HL-60 (cell line): ENCODE measurements at regions not wholly inside any gene's neighbourhood (a gene's known extent, or its start where the extent isn't known, plus 50 kb on each side); places are given as distances from the start of the nearest gene placed in this dataset.

Experiments used
- DNase-seq, 2 experiments: peaks; one replicate each; pipeline ENCODE4 v3.0.0-alpha.2; 2010 to 2020; ENCODE audit warnings: low read depth in 1 of 2, low spot score in 1 of 2
- H3K27ac ChIP-seq: fragments of 250-450 bp; sonication (Bioruptor Pico); replicated peaks from 2 replicates; pipeline ENCODE4 v1.5.1; 2020; ENCODE audit warnings: mild to moderate bottlenecking, moderate library complexity
- H3K27me3 ChIP-seq: fragments of 250-450 bp; sonication (Bioruptor Pico); 2 replicates; pipeline ENCODE4 v1.5.1; 2021; ENCODE audit warnings: mild to moderate bottlenecking, moderate library complexity; ENCODE audit not compliant: insufficient read depth, poor library complexity, severe bottlenecking
- H3K4me3 ChIP-seq: replicated peaks from 2 replicates; pipeline ENCODE4 v1.5.1; 2011; ENCODE audit warnings: mild to moderate bottlenecking, control low read depth, low read length; ENCODE audit not compliant: insufficient read depth
- GABPA ChIP-seq: IDR thresholded peaks from 2 replicates; pipeline ENCODE4 v1.6.1; 2012; ENCODE audit warnings: low read depth
- POLR2AphosphoS5 ChIP-seq: IDR thresholded peaks from 2 replicates; pipeline ENCODE4 v1.6.1; 2012; ENCODE audit warnings: low read depth
- SPI1 ChIP-seq: IDR thresholded peaks from 2 replicates; pipeline ENCODE4 v1.6.1; 2012; ENCODE audit warnings: low read depth, mild to moderate bottlenecking, borderline replicate concordance
- TF ChIP-seq, protein P1 (sequence below): IDR thresholded peaks from one replicate; pipeline ENCODE4 v1.5.1; 2011; ENCODE audit warnings: low read length, control low read depth, inconsistent platforms; ENCODE audit not compliant: insufficient read depth
- TF ChIP-seq, protein P2 (sequence below): IDR thresholded peaks from 2 replicates; pipeline ENCODE4 v1.6.1; 2012; ENCODE audit warnings: low read depth; ENCODE audit not compliant: insufficient replicate concordance

DNA sequence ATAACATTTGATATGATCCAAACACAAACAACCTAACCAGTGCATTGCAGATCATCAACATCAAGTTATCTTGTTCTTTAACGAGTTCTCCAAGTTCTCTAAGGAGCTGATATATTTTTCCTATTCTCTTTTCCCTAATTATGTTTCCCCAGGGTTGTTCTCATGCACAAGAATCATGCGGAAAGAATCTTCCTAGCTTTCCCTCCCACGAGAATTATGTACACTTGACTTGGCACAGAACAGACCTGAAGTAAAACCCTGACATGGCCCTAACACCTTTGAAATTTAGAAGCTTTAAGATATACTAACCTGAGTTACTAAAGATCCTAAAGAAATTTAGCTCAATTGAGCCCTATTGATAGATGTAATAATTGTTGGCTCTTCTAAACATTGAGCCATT, 110.7 kb upstream of the FST start:
- TF ChIP-seq SPI1 (no peak), POLR2AphosphoS5 (no peak), GABPA (no peak)
- TF ChIP-seq, protein P1, sequence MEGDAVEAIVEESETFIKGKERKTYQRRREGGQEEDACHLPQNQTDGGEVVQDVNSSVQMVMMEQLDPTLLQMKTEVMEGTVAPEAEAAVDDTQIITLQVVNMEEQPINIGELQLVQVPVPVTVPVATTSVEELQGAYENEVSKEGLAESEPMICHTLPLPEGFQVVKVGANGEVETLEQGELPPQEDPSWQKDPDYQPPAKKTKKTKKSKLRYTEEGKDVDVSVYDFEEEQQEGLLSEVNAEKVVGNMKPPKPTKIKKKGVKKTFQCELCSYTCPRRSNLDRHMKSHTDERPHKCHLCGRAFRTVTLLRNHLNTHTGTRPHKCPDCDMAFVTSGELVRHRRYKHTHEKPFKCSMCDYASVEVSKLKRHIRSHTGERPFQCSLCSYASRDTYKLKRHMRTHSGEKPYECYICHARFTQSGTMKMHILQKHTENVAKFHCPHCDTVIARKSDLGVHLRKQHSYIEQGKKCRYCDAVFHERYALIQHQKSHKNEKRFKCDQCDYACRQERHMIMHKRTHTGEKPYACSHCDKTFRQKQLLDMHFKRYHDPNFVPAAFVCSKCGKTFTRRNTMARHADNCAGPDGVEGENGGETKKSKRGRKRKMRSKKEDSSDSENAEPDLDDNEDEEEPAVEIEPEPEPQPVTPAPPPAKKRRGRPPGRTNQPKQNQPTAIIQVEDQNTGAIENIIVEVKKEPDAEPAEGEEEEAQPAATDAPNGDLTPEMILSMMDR: no peak
- TF ChIP-seq, protein P2, sequence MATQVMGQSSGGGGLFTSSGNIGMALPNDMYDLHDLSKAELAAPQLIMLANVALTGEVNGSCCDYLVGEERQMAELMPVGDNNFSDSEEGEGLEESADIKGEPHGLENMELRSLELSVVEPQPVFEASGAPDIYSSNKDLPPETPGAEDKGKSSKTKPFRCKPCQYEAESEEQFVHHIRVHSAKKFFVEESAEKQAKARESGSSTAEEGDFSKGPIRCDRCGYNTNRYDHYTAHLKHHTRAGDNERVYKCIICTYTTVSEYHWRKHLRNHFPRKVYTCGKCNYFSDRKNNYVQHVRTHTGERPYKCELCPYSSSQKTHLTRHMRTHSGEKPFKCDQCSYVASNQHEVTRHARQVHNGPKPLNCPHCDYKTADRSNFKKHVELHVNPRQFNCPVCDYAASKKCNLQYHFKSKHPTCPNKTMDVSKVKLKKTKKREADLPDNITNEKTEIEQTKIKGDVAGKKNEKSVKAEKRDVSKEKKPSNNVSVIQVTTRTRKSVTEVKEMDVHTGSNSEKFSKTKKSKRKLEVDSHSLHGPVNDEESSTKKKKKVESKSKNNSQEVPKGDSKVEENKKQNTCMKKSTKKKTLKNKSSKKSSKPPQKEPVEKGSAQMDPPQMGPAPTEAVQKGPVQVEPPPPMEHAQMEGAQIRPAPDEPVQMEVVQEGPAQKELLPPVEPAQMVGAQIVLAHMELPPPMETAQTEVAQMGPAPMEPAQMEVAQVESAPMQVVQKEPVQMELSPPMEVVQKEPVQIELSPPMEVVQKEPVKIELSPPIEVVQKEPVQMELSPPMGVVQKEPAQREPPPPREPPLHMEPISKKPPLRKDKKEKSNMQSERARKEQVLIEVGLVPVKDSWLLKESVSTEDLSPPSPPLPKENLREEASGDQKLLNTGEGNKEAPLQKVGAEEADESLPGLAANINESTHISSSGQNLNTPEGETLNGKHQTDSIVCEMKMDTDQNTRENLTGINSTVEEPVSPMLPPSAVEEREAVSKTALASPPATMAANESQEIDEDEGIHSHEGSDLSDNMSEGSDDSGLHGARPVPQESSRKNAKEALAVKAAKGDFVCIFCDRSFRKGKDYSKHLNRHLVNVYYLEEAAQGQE: no peak
- DNase-seq: no peak
- Histone ChIP-seq H3K4me3 (no peak overlapping the region), H3K27me3 (no peaks in the 10 kb centered on the region), H3K27ac (no peak overlapping the region)

DNA sequence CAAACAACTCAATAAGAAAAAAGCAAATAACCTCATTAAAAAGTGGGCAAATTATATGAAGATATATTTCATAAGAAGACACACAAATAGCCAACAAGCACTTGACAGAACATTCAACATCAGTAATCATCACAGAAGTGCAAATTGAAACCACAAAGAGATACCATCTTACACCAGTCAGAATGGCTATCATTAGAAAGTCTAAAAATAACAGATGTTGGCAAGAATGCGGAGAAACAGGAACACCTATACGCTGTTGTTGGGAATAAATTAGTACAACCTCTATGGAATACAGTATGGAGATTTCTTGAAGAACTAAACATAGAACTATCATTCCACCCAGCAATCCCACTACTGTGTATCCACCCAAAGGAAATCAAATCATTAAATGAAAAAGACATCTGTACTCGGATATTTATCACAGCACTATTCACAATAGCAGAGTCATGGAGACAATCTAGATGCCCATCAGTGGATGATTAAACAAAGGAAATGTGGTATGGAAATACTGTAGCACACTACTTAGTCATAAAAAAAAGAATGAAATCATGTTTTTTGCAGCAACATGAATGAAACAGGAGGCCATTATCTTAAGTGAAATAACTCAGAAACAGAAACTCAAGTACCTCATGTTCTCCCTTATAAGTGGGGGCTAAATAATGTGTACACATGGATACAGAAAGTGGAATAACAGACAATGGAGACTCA, 106.8 kb upstream of the FST start:
- DNase-seq: no peak
- no peaks in the 10 kb centered on the region for H3K27me3 ChIP-seq
- H3K4me3 ChIP-seq: no peak overlapping the region
- no peak overlapping the region for H3K27ac ChIP-seq
- TF ChIP-seq, protein P2: no peak
- TF ChIP-seq GABPA (no peak), POLR2AphosphoS5 (no peak), SPI1 (no peak)
- TF ChIP-seq, protein P1: no peak

DNA sequence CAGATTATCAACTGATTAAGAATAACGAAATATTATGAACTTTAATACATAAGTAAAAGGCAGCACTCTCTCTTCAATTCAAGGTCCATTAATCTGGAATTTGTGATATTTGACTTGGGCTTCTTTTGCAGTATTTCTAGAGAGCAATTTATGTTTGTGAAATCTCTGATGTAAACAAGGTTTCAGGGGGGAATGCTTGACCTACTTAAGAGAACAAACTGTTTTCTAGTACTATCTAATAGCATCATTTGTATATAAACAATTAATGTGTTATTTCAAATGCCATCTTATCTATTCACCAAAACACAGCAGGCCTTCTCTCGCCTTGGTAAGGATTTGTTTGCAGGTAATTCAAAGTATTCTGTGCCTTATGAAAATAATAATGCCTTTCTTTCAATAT, 103.6 kb upstream of the FST start:
- Histone ChIP-seq H3K27me3 (no peaks in the 10 kb centered on the region), H3K4me3 (no peak overlapping the region), H3K27ac (no peak overlapping the region)
- TF ChIP-seq POLR2AphosphoS5: no peak
- TF ChIP-seq GABPA: no peak
- TF ChIP-seq, protein P1: no peak
- TF ChIP-seq, protein P2: no peak
- TF ChIP-seq SPI1: no peak
- DNase-seq: no peak
